HG02571 (cell line): ENCODE measurements at regions not wholly inside any gene's neighbourhood (a gene's known extent, or its start where the extent isn't known, plus 50 kb on each side); places are given as distances from the start of the nearest gene placed in this dataset.

Experiments used
- ATAC-seq: cut with Tn5 transposase; IDR thresholded peaks from one replicate; pipeline ENCODE4 v1.9.1; 2021; ENCODE audit warnings: mild to moderate bottlenecking, moderate library complexity; ENCODE audit not compliant: unreplicated experiment

DNA sequence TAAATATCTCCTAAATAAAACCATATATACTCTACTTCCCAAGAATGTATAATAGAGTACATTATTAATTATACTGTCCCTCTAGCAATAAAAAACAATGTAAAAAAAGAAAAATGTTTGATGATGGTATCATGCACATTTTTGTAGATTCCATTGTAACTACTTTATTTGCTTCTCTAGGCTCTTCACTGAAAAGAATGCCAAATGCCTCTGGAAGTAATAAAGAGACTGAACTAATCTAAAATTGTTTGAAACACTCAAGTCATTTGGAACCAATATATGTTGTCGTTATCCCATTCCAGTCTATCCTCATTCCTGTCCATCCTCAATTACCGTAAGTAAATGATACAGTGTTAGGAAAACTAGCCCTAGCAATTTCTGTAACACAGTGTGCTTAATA is 233.6 kb downstream of the C12orf50 start:
- ATAC-seq, result no peak

DNA sequence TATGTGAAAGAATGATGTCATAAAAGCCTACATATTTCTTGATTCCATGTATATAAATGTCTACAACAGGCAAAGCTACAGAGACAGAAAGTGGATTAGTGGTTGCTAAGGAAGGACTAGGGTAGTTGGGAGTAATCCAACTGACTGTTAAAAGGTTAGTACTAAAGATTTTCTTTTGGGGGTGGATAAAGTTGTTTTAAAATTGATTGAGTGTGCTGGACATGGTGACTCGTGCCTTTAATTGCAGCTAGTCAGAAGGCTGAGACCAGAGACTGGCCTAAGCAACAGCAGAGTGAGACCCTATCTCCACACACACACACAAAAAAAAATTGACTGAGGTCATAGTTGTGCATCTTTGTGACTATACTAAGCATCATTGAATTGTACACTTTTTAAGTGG is 234.3 kb downstream of the C12orf50 start:
- ATAC-seq, result no peak

- no peak for ATAC-seq
These were observed 236.1 kb downstream of the C12orf50 start for GRCh38 chr12:87793131-87793530.

GRCh38 chr12:87784350-87784749 is 244.9 kb downstream of the C12orf50 start:
- ATAC-seq, result no peak

DNA sequence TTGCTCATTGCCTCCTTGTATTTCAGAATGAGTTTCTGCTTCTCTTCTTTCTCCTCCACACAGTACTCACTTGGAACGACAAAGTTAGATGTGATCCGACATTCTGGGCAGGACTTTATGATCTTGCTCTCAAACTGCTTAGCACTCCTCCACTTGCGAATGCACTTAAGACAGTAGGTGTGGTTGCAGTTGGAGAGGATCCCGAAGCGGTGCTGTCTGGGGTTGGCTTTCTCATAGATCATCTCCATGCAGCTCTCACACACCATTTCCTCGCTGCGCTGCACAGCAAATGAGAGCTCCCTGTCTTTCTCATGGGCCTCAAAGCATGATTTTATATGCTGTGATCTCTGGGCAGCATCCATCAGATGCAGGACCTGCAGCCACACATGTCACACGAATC is 245.7 kb downstream of the C12orf50 start:
- no peak for ATAC-seq

GRCh38 chr12:87782838-87783237 is 246.4 kb downstream of the C12orf50 start:
- ATAC-seq, result no peak

DNA sequence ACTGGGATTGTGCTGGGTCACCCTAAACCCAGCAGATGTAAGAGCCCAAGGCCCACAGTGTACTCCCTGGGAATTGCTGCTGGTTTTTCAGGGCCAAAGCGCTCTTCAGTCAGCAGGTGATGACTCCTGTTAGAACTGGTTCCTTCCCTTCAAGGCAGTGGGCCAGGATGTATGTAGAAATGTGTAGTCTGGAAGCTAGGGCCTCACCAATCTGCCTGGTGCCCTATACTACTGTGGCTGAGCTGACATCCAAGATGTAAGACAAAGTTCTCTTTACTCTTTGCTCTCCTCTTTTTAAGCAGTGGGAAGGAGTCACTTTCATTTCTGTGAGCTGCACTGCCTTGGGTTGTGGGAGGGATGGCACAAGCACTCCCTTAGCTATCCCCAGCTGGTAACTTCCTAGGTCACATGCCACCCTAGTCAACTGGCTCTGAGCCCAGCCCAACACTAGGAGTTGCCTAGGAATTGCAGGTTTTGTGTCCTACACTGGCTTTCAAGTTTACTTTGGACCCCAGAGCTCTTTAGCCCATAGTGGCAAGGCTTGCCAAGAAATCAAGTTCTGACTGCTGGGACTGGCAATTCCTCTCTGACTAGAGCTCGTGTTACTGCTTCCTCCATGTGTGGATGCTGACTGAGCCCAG is 249.2 kb downstream of the C12orf50 start:
- no peak for ATAC-seq

DNA sequence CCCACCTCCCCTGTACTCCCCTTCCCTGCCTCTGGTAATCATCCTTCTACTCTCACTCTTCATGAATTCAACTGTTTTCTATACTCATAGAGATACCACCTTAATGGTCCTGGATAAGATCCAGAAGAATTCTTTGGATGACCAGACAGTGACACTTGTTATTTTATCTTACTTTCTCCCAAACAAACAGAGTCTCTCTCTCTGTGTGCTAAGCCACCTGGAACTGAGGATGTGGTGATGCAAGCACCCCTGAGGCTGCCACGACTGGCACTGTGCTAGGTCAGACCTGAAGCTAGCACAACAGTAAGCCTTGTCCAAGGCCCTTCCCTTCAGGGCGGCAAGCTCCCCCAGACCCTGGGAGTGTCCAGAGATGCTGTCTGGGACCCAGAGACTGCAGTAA is 250.2 kb downstream of the C12orf50 start:
- no peak for ATAC-seq

- no peak for ATAC-seq
These were observed 251.1 kb downstream of the C12orf50 start for GRCh38 chr12:87778065-87778464.

- ATAC-seq, result no peak
These were observed 253.4 kb downstream of the C12orf50 start for GRCh38 chr12:87775784-87776183.

DNA sequence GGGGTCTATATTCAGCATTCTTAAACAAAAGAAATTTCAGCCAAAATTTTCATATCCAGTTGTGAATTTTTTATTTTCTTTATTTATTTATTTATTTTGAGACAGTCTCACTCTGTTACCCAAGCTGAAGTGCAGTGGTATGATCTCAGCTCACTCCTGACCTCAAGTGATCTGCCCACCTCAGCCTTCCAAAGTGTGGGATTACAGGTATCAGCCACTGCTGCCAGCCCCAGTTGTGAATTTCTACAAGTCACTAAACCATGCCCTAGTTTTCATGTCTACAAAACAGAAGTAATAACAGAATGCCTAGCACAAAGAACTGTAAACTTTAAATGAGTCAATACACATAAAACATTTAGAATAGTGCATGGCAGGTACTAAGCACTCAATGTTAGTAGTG is 254.2 kb downstream of the C12orf50 start:
- ATAC-seq, result no peak

DNA sequence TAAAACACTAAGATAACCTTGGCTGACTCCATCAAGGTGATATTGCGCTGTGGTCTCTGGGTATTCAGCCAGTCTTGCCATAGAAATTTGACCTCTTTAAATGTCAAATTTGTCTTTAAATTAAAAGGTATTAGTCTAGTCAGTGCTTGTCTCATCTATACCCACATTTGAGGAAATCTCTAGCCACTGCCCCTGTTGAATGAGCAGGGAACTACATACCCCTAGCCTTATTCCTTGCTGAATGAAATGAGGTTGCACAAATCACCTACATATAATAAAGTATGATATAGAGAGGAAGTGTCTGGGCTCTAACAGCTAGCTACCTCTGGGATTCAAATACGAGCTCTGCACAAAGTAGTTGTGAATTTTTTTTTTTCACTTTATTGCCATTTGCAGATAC is 256.8 kb downstream of the C12orf50 start:
- no peak for ATAC-seq

- no peak for ATAC-seq
These were observed 260.5 kb downstream of the C12orf50 start for GRCh38 chr12:87768501-87769287.

DNA sequence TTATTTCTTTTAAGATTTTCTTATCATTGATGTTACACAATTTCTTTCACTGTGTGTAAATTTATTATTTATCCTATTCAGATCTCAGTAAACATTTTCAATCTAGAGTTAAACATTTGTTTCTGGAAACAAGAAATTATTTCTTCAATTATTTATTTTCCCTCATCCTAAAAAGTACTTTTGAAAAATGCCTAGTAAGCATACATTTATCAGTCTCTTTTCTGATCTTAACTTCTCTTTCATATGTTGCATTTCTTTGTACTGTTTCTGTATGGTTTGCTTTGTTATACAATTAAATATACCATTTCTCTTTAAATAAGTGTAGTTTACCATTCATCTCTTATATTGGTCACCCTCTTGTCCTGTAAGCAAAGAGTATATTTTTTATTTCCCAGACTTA is 263.2 kb downstream of the C12orf50 start:
- ATAC-seq, result no peak

DNA sequence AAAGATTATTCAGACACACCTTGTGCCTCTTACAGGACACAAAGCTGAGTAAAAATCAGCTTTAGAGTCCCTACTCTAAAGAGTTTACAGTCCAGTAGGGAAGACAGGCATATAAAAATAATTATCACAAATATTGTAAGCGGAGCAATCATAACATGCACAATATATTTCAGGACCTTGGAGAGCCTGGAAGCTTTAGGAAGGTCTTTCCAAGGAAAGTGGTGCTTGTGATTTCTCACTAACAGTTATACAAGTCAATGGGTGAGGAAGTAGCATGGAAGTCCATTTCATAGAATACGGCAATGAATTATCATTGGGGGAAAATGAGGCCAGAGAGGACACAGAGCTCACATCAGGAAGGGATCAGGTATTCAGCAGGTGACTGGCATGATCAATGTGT is 268.3 kb downstream of the C12orf50 start:
- ATAC-seq, result no peak

DNA sequence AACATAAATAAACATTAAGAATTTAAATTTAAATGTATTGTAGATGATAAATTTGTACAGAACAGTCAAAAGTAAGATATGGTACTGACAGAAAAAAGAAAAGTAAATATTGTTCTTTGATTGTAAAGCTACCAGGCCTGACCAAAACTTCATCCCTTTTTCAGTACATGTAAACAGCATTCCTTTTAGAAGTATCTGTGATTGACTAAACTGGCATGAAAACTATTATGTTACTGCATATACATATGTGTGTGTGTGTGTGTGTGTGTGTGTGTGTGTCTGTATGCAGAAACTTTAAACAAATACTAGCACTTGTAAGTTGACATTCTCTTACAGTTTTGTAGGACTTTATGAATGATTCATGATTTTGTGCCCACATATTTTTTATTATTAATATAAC is 270.9 kb downstream of the C12orf50 start:
- no peak for ATAC-seq

DNA sequence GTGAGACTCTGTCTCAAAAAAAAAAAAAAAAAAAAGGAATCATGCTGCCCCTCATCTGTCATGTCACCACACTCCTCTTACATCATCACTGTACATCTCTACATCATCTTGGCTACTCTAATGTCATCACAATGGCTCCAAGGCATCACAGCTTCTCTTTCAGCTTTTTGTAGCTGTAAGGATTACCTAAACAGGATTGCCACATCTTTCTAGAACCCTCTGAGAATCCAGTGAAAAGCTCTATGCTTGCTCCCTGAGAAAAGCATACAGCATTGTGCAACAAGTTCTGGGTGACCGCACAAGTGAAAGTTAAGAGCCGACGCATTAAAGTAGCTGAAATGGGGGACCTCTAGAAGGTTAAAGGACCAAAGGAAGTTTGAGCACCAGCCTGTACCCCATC is 272.5 kb downstream of the C12orf50 start:
- ATAC-seq, result no peak

- no peak for ATAC-seq
These were observed 273.1 kb downstream of the C12orf50 start for GRCh38 chr12:87756111-87756510.

DNA sequence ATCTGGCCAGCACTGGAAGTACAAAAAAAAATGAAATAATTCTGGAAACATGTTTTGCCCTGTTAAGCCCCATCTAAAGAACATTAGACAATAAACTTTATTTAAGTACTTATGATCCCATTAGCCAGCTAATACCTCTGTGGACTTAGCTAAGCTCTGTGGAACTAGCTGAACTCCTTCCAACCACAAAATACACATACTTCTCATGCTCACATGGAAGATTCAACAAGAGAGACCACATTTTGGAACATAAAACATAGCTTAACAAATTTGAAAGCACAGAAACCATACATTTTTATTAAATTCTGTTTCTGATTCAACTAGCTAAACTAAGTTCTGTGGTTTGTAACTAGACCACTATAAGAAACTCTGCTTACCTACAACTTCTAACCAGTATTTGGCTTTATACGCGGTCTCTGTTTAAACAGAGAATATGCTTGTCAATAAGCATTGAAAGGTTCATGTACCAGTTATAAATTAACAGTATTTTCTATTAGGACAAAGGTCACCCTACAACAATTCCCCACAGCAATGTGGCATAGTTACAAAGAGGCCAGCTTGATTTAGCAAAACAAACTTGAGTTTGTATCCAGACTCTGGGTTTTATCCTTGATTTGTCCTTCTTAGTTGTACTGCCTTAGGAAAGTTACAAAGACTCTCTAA is 300.1 kb downstream of the C12orf50 start:
- ATAC-seq, result no peak

DNA sequence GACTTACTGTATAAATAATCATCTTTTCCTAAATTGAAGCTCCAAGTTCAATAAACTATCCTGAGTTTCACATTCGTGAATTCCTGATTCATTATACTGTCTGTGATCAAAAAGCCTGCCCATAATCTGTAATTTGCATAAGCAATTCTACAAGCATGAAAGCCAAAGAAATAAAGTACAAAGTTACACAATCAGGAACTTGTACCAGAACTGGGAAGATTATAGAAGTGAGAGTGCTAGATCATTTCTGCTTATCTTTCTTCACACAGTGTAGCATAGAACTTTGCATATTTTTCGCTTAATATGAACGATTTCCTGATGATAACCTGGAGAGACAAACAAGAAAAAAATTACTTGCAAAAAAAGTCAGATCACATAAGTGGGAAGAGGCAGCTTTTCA is 308.2 kb downstream of the C12orf50 start:
- no peak for ATAC-seq

DNA sequence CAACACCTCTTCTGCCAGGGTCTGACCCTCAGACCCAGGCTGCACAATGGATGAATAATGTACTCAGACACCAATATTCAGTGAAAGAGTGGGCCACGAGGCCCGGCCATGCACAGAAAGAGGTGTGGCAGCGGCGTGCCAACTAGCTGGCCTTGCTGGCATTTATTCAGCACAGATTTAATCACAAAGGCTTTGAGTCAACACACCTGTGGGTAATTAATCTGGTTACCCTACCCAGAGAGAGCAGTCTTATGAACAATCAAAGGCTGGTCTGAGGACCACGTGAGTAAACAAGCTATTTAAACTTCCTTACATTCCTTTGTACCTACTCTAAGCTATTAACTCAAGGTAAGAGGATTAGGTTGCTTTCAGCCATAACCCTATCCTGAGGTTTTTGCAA is 324.8 kb downstream of the C12orf50 start:
- ATAC-seq, result no peak

DNA sequence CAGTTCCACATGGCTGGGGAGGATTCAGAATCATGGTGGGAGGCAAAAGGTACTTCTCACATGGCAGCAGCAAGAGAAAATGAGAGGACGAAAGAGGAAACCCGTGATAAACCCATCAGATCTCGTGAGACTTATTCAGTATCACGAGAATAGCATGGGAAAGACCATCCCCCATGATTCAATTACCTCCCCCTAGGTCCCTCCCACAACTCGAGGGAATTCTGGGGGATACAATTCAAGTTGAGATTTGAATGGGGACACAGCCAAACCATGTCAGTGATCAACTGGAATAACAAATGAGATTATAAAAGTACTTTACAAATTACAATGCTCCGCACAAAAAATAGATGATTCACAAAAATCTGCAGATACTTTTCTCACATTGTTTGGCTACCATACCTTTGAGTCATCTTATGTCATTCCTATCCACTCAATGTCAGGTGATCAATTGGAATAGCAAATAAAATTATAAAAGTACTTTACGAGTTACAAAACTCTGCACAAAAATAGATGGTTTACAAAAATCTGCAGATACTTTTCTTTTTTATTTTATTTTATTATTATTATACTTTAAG is 338.9 kb downstream of the C12orf50 start:
- no peak for ATAC-seq
